ENCODE measurements at regions not wholly inside any gene's neighbourhood (a gene's known extent, or its start where the extent isn't known, plus 50 kb on each side); places are given as distances from the start of the nearest gene placed in this dataset.

- TF ChIP-seq CTCF (IDR thresholded peaks at IDR 0.05) (no peak), ZBTB21 (CRISPR knock-in tag; IDR thresholded peaks at IDR 0.05; ENCODE audit: borderline replicate concordance) (no peak), NFYB (CRISPR knock-in tag; conservative IDR thresholded peaks at IDR 0.05; ENCODE audit: low read depth) (no peak), TEAD1 (CRISPR knock-in tag; IDR thresholded peaks at IDR 0.05) (no peak), JUN (CRISPR knock-in tag; IDR thresholded peaks at IDR 0.05) (no peak), NFE2L1 (CRISPR knock-in tag; IDR thresholded peaks at IDR 0.05) (no peak), MAX (CRISPR knock-in tag; IDR thresholded peaks at IDR 0.05) (no peak), ZNF263 (CRISPR knock-in tag; IDR thresholded peaks at IDR 0.05; ENCODE audit: low read depth) (no peak)
- TF ChIP-seq, protein P1, sequence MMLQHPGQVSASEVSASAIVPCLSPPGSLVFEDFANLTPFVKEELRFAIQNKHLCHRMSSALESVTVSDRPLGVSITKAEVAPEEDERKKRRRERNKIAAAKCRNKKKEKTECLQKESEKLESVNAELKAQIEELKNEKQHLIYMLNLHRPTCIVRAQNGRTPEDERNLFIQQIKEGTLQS (CRISPR knock-in tag; conservative IDR thresholded peaks at IDR 0.05) = no peak
- TF ChIP-seq, protein P2, sequence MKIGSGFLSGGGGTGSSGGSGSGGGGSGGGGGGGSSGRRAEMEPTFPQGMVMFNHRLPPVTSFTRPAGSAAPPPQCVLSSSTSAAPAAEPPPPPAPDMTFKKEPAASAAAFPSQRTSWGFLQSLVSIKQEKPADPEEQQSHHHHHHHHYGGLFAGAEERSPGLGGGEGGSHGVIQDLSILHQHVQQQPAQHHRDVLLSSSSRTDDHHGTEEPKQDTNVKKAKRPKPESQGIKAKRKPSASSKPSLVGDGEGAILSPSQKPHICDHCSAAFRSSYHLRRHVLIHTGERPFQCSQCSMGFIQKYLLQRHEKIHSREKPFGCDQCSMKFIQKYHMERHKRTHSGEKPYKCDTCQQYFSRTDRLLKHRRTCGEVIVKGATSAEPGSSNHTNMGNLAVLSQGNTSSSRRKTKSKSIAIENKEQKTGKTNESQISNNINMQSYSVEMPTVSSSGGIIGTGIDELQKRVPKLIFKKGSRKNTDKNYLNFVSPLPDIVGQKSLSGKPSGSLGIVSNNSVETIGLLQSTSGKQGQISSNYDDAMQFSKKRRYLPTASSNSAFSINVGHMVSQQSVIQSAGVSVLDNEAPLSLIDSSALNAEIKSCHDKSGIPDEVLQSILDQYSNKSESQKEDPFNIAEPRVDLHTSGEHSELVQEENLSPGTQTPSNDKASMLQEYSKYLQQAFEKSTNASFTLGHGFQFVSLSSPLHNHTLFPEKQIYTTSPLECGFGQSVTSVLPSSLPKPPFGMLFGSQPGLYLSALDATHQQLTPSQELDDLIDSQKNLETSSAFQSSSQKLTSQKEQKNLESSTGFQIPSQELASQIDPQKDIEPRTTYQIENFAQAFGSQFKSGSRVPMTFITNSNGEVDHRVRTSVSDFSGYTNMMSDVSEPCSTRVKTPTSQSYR (CRISPR knock-in tag; IDR thresholded peaks at IDR 0.05) = no peak
- TF ChIP-seq, protein P3, sequence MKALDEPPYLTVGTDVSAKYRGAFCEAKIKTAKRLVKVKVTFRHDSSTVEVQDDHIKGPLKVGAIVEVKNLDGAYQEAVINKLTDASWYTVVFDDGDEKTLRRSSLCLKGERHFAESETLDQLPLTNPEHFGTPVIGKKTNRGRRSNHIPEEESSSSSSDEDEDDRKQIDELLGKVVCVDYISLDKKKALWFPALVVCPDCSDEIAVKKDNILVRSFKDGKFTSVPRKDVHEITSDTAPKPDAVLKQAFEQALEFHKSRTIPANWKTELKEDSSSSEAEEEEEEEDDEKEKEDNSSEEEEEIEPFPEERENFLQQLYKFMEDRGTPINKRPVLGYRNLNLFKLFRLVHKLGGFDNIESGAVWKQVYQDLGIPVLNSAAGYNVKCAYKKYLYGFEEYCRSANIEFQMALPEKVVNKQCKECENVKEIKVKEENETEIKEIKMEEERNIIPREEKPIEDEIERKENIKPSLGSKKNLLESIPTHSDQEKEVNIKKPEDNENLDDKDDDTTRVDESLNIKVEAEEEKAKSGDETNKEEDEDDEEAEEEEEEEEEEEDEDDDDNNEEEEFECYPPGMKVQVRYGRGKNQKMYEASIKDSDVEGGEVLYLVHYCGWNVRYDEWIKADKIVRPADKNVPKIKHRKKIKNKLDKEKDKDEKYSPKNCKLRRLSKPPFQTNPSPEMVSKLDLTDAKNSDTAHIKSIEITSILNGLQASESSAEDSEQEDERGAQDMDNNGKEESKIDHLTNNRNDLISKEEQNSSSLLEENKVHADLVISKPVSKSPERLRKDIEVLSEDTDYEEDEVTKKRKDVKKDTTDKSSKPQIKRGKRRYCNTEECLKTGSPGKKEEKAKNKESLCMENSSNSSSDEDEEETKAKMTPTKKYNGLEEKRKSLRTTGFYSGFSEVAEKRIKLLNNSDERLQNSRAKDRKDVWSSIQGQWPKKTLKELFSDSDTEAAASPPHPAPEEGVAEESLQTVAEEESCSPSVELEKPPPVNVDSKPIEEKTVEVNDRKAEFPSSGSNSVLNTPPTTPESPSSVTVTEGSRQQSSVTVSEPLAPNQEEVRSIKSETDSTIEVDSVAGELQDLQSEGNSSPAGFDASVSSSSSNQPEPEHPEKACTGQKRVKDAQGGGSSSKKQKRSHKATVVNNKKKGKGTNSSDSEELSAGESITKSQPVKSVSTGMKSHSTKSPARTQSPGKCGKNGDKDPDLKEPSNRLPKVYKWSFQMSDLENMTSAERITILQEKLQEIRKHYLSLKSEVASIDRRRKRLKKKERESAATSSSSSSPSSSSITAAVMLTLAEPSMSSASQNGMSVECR (CRISPR knock-in tag; IDR thresholded peaks at IDR 0.05; ENCODE audit: borderline replicate concordance) = no peak
- TF ChIP-seq, protein P4, sequence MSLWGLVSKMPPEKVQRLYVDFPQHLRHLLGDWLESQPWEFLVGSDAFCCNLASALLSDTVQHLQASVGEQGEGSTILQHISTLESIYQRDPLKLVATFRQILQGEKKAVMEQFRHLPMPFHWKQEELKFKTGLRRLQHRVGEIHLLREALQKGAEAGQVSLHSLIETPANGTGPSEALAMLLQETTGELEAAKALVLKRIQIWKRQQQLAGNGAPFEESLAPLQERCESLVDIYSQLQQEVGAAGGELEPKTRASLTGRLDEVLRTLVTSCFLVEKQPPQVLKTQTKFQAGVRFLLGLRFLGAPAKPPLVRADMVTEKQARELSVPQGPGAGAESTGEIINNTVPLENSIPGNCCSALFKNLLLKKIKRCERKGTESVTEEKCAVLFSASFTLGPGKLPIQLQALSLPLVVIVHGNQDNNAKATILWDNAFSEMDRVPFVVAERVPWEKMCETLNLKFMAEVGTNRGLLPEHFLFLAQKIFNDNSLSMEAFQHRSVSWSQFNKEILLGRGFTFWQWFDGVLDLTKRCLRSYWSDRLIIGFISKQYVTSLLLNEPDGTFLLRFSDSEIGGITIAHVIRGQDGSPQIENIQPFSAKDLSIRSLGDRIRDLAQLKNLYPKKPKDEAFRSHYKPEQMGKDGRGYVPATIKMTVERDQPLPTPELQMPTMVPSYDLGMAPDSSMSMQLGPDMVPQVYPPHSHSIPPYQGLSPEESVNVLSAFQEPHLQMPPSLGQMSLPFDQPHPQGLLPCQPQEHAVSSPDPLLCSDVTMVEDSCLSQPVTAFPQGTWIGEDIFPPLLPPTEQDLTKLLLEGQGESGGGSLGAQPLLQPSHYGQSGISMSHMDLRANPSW (CRISPR knock-in tag; conservative IDR thresholded peaks at IDR 0.05; ENCODE audit: low read depth) = no peak
- TF ChIP-seq, protein P5, sequence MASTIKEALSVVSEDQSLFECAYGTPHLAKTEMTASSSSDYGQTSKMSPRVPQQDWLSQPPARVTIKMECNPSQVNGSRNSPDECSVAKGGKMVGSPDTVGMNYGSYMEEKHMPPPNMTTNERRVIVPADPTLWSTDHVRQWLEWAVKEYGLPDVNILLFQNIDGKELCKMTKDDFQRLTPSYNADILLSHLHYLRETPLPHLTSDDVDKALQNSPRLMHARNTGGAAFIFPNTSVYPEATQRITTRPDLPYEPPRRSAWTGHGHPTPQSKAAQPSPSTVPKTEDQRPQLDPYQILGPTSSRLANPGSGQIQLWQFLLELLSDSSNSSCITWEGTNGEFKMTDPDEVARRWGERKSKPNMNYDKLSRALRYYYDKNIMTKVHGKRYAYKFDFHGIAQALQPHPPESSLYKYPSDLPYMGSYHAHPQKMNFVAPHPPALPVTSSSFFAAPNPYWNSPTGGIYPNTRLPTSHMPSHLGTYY (CRISPR knock-in tag; IDR thresholded peaks at IDR 0.05) = no peak
Observed at GRCh38 chr6:40744835-40745234, 157.7 kb upstream of the LRFN2 start.
